ENCODE measurements at regions not wholly inside any gene's neighbourhood (a gene's known extent, or its start where the extent isn't known, plus 50 kb on each side); places are given as distances from the start of the nearest gene placed in this dataset.

DNA sequence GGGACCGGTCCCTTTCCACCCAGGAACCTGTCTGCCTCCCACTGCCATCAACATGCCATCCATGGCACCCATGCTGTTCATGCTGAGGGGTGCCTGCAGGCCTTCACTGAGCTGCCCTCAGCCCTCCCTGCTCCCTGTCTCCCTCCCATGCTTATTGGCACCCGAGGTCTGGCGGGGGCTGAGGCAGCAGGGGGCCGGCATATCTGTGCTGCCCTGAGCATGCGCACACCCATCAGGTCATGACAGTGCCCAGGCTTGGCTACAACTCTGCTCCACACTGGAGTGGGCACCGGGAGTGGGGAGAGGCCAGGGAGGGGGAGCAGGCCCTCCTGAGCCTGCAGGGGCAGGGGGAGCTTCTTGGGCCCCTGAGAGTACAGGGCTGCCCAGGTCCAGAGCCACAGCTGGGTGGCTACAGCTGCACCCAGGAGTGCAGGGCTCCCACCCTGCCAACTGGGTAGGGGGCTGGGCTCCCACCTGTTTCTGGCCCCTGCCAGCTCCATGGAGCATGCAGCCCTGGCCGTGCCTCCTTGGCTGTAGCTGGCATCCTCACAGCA, 395.8 kb upstream of the DMD start:
- no peaks in the 10 kb centered on the region for H3K9me3 ChIP-seq (ENCODE audit: low read depth)
- no peaks in the 10 kb centered on the region for H3K4me1 ChIP-seq (ENCODE audit: low read depth)
- no peaks in the 10 kb centered on the region for H3K36me3 ChIP-seq
- H3K27ac ChIP-seq, result no peak overlapping the region
- H3K4me3 ChIP-seq, result no peak overlapping the region
- no peak for DNase-seq (ENCODE audit: low read depth in 1 of 2, low spot score in 1 of 2)
- no peaks in the 10 kb centered on the region for H3K27me3 ChIP-seq
- TF ChIP-seq, protein P1, sequence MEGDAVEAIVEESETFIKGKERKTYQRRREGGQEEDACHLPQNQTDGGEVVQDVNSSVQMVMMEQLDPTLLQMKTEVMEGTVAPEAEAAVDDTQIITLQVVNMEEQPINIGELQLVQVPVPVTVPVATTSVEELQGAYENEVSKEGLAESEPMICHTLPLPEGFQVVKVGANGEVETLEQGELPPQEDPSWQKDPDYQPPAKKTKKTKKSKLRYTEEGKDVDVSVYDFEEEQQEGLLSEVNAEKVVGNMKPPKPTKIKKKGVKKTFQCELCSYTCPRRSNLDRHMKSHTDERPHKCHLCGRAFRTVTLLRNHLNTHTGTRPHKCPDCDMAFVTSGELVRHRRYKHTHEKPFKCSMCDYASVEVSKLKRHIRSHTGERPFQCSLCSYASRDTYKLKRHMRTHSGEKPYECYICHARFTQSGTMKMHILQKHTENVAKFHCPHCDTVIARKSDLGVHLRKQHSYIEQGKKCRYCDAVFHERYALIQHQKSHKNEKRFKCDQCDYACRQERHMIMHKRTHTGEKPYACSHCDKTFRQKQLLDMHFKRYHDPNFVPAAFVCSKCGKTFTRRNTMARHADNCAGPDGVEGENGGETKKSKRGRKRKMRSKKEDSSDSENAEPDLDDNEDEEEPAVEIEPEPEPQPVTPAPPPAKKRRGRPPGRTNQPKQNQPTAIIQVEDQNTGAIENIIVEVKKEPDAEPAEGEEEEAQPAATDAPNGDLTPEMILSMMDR (IDR thresholded peaks at IDR 0.05; ENCODE audit: low read depth, low read length), result no peak

DNA sequence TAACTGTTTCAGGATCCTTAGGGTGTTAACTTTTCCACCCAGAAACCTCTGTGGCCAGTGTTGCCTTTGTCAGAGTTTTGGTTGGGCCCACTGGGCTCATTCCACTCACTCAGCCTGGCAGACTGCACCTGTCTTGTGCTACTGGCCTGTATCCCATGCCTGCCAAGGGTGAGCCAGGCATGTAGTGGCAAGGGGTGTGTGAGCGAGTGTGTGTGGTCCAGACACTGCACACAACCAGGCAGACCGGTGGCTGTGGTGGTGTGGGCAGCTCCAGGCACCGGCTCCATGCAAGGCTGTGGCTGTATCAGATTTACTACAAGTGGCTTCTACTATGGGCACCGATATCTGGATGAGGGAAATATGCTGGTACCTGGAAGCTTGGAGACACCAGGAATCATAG, 394.6 kb upstream of the DMD start:
- H3K9me3 ChIP-seq (ENCODE audit: low read depth), result no peaks in the 10 kb centered on the region
- no peak overlapping the region for H3K27ac ChIP-seq
- H3K4me1 ChIP-seq (ENCODE audit: low read depth), result no peaks in the 10 kb centered on the region
- no peak overlapping the region for H3K4me3 ChIP-seq
- H3K27me3 ChIP-seq, result no peaks in the 10 kb centered on the region
- H3K36me3 ChIP-seq, result no peaks in the 10 kb centered on the region
- TF ChIP-seq, protein P1 (IDR thresholded peaks at IDR 0.05; ENCODE audit: low read depth, low read length), result no peak
- DNase-seq (ENCODE audit: low read depth in 1 of 2, low spot score in 1 of 2), result no peak

DNA sequence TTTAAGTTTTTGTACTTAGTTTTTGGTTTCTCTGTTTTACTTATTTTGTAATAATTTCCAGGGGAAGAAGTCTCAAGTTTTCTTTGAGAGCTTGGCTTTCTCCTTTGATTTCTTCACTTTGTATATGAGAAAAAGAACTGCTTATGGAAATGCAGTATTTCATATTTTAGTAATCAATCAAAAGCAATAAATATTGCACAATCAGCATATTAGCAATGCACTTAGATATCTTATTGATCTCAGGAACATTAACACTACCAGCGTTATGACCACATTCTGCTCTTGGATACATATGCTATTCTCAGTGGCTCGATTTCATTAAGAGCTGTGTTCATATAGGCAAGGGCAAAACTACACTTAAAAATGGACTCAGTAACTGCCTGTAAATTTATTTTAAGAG, 381.0 kb upstream of the DMD start:
- Histone ChIP-seq H3K36me3 (no peaks in the 10 kb centered on the region), H3K27me3 (no peaks in the 10 kb centered on the region), H3K9me3 (ENCODE audit: low read depth) (no peaks in the 10 kb centered on the region), H3K4me3 (no peak overlapping the region), H3K27ac (no peak overlapping the region), H3K4me1 (ENCODE audit: low read depth) (no peaks in the 10 kb centered on the region)
- TF ChIP-seq, protein P1 (IDR thresholded peaks at IDR 0.05; ENCODE audit: low read depth, low read length), result no peak
- DNase-seq (ENCODE audit: low read depth in 1 of 2, low spot score in 1 of 2), result no peak

DNA sequence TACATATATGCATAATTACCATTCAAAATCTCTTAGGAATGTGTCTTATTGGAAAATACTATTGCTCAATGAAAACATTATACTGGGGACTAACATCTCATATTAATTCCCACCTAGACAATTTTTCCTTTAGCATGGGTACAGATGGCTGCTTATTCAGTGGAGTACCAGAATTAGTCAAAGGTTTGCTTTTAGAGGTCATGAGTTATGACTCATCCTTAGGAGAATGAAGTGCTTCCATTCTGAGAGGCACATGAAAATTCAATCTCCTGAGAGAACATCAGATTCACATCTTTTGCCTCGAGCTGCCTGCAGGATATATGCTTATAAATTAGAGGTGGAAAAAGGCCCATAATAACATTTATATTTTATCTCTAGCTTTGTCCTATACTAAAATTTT, 378.0 kb upstream of the DMD start:
- Histone ChIP-seq H3K9me3 (ENCODE audit: low read depth) (no peaks in the 10 kb centered on the region), H3K27ac (no peak overlapping the region), H3K36me3 (no peaks in the 10 kb centered on the region), H3K4me1 (ENCODE audit: low read depth) (no peaks in the 10 kb centered on the region), H3K27me3 (no peaks in the 10 kb centered on the region), H3K4me3 (no peak overlapping the region)
- no peak for DNase-seq (ENCODE audit: low read depth in 1 of 2, low spot score in 1 of 2)
- TF ChIP-seq, protein P1 (IDR thresholded peaks at IDR 0.05; ENCODE audit: low read depth, low read length), result no peak

DNA sequence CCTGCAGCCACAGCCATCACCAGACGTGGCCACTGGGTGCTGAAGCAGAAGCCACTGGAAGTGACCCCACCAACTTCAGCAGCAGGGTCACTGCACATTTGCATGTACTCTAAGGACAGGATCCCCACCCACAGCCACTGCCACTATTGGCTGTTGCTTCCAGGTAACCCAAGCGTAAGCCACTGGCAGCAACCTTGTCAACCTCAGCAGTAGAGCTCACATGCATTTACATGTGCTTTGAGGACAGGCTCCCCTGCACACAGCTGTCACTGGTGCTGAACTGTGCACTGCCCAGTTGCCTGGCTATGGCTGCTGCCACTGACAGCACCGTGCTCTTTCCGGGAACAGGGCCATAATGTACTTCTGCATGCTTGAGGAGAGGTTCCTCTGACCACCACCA, 332.4 kb upstream of the DMD start:
- no peaks in the 10 kb centered on the region for H3K9me3 ChIP-seq (ENCODE audit: low read depth)
- TF ChIP-seq, protein P1 (IDR thresholded peaks at IDR 0.05; ENCODE audit: low read depth, low read length), result no peak
- no peak overlapping the region for H3K4me3 ChIP-seq
- H3K4me1 ChIP-seq (ENCODE audit: low read depth), result no peaks in the 10 kb centered on the region
- no peaks in the 10 kb centered on the region for H3K27me3 ChIP-seq
- H3K36me3 ChIP-seq, result no peaks in the 10 kb centered on the region
- no peak overlapping the region for H3K27ac ChIP-seq
- peak in 1 of 2 donors; percentile 5 for DNase-seq (ENCODE audit: low read depth in 1 of 2, low spot score in 1 of 2)
